Parathyroid adenoma (tissue), 2 donors: ENCODE measurements at regions not wholly inside any gene's neighbourhood (a gene's known extent, or its start where the extent isn't known, plus 50 kb on each side); places are given as distances from the start of the nearest gene placed in this dataset.

Experiments
- H2AFZ ChIP-seq: fragments of 300-600 bp; sonication (generic); one replicate; pipeline ENCODE4 v1.7.0; 2017; ENCODE audit warnings: antibody characterized with exemption, mild to moderate bottlenecking
- H3K27ac ChIP-seq: fragments of 300-600 bp; sonication (generic); one replicate; pipeline ENCODE4 v1.7.0; 2017
- H3K27me3 ChIP-seq: fragments of 300-600 bp; sonication (generic); one replicate; pipeline ENCODE4 v1.7.0; 2017; ENCODE audit warnings: low read length; ENCODE audit not compliant: control insufficient read depth, insufficient read depth
- H3K36me3 ChIP-seq: fragments of 300-600 bp; sonication (generic); one replicate; pipeline ENCODE4 v1.7.0; 2017; ENCODE audit warnings: low read length; ENCODE audit not compliant: control insufficient read depth, insufficient read depth
- H3K4me1 ChIP-seq: fragments of 300-600 bp; sonication (generic); one replicate; pipeline ENCODE4 v1.7.0; 2017; ENCODE audit warnings: control low read depth
- H3K4me2 ChIP-seq: fragments of 300-600 bp; sonication (generic); one replicate; pipeline ENCODE4 v1.7.0; 2017; ENCODE audit warnings: low read length
- H3K4me3 ChIP-seq: fragments of 300-600 bp; sonication (generic); one replicate; pipeline ENCODE4 v1.7.0; 2017; ENCODE audit warnings: low read depth, low read length
- H3K79me2 ChIP-seq: fragments of 300-600 bp; sonication (generic); one replicate; pipeline ENCODE4 v1.7.0; 2017; ENCODE audit warnings: control low read depth
- H3K9ac ChIP-seq: fragments of 300-600 bp; sonication (generic); one replicate; pipeline ENCODE4 v1.7.0; 2017; ENCODE audit warnings: mild to moderate bottlenecking
- H3K9me3 ChIP-seq: fragments of 300-600 bp; sonication (generic); one replicate; pipeline ENCODE4 v1.7.0; 2017; ENCODE audit warnings: low read length; ENCODE audit not compliant: control insufficient read depth
- CTCF ChIP-seq: fragments of 300-600 bp; sonication (generic); IDR thresholded peaks from one replicate; pipeline ENCODE4 v1.7.0; 2017; ENCODE audit warnings: antibody characterized with exemption, mild to moderate bottlenecking
- donor health status: primary hyperparathyroidism.

GRCh38 chr12:97681612-97682504, 219.3 kb downstream of the RMST start:
- Histone ChIP-seq H3K27ac (no peak overlapping the region), H3K79me2 (no peaks in the 10 kb centered on the region), H2AFZ (no peak overlapping the region), H3K4me1 (no peaks in the 10 kb centered on the region), H3K4me3 (no peak overlapping the region), H3K27me3 (no peaks in the 10 kb centered on the region), H3K36me3 (no peaks in the 10 kb centered on the region), H3K9ac (no peak overlapping the region), H3K9me3 (no peaks in the 10 kb centered on the region), H3K4me2 (no peak overlapping the region)
- no peak for TF ChIP-seq CTCF

GRCh38 chr12:97685360-97685759, 222.8 kb downstream of the RMST start:
- H3K4me3 ChIP-seq = no peak overlapping the region
- H2AFZ ChIP-seq = no peak overlapping the region
- H3K79me2 ChIP-seq = no peaks in the 10 kb centered on the region
- H3K9ac ChIP-seq = no peak overlapping the region
- no peak overlapping the region for H3K4me2 ChIP-seq
- no peaks in the 10 kb centered on the region for H3K9me3 ChIP-seq
- no peaks in the 10 kb centered on the region for H3K36me3 ChIP-seq
- TF ChIP-seq CTCF = no peak
- H3K4me1 ChIP-seq = no peaks in the 10 kb centered on the region
- H3K27ac ChIP-seq = no peak overlapping the region
- H3K27me3 ChIP-seq = no peaks in the 10 kb centered on the region

GRCh38 chr12:97701901-97702300, 239.3 kb downstream of the RMST start:
- H3K27ac ChIP-seq = no peak overlapping the region
- H3K4me2 ChIP-seq = no peak overlapping the region
- H3K4me1 ChIP-seq = no peaks in the 10 kb centered on the region
- H3K9me3 ChIP-seq = no peaks in the 10 kb centered on the region
- no peak overlapping the region for H3K9ac ChIP-seq
- H3K4me3 ChIP-seq = no peak overlapping the region
- H3K27me3 ChIP-seq = no peaks in the 10 kb centered on the region
- H3K79me2 ChIP-seq = no peaks in the 10 kb centered on the region
- TF ChIP-seq CTCF = no peak
- H3K36me3 ChIP-seq = no peaks in the 10 kb centered on the region
- H2AFZ ChIP-seq = no peak overlapping the region

GRCh38 chr12:97711392-97711791, 248.8 kb downstream of the RMST start:
- Histone ChIP-seq H3K4me3 (no peak overlapping the region), H3K9me3 (no peaks in the 10 kb centered on the region), H3K4me1 (no peaks in the 10 kb centered on the region), H3K27ac (no peak overlapping the region), H3K4me2 (no peak overlapping the region), H3K27me3 (no peaks in the 10 kb centered on the region), H3K36me3 (no peaks in the 10 kb centered on the region), H3K9ac (no peak overlapping the region), H2AFZ (no peak overlapping the region), H3K79me2 (no peaks in the 10 kb centered on the region)
- TF ChIP-seq CTCF = no peak

GRCh38 chr12:97713270-97713669, 250.7 kb downstream of the RMST start:
- H2AFZ ChIP-seq = no peak overlapping the region
- no peak overlapping the region for H3K27ac ChIP-seq
- no peaks in the 10 kb centered on the region for H3K4me1 ChIP-seq
- no peaks in the 10 kb centered on the region for H3K27me3 ChIP-seq
- no peaks in the 10 kb centered on the region for H3K9me3 ChIP-seq
- no peaks in the 10 kb centered on the region for H3K36me3 ChIP-seq
- no peak for TF ChIP-seq CTCF
- no peak overlapping the region for H3K4me3 ChIP-seq
- H3K4me2 ChIP-seq = no peak overlapping the region
- no peaks in the 10 kb centered on the region for H3K79me2 ChIP-seq
- H3K9ac ChIP-seq = no peak overlapping the region
